ENCODE measurements at regions not wholly inside any gene's neighbourhood (a gene's known extent, or its start where the extent isn't known, plus 50 kb on each side); places are given as distances from the start of the nearest gene placed in this dataset.

- TF ChIP-seq, protein P1, sequence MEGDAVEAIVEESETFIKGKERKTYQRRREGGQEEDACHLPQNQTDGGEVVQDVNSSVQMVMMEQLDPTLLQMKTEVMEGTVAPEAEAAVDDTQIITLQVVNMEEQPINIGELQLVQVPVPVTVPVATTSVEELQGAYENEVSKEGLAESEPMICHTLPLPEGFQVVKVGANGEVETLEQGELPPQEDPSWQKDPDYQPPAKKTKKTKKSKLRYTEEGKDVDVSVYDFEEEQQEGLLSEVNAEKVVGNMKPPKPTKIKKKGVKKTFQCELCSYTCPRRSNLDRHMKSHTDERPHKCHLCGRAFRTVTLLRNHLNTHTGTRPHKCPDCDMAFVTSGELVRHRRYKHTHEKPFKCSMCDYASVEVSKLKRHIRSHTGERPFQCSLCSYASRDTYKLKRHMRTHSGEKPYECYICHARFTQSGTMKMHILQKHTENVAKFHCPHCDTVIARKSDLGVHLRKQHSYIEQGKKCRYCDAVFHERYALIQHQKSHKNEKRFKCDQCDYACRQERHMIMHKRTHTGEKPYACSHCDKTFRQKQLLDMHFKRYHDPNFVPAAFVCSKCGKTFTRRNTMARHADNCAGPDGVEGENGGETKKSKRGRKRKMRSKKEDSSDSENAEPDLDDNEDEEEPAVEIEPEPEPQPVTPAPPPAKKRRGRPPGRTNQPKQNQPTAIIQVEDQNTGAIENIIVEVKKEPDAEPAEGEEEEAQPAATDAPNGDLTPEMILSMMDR (conservative IDR thresholded peaks at IDR 0.05; ENCODE audit: low read depth, low read length) = no peak
- H3K4me3 ChIP-seq (ENCODE audit: low read depth, low read length) = no peak overlapping the region
- DNase-seq (ENCODE audit: low read depth) = no peak
These were observed 233.3 kb upstream of the NFE2L3 start for GRCh38 chr7:25918731-25919130.

DNA sequence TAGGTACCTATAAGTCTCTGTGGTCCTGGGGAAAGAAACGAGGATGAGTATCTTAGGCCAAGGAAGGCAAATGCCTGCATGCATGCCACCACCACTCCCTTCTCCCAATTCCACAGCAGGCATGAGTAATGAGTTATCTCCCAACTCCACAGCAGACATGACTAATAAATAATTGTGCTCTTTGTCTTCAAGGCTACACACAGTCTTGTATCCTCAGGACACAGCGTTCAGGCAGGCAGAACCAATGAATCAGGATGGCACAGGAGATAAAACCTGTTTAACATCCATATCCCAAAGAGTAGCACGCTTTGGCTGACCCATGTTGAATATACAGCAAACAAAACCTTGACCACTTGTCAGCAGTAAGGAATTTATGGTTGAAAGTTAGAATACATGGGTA, 229.7 kb upstream of the NFE2L3 start:
- no peak for DNase-seq (ENCODE audit: low read depth)
- TF ChIP-seq, protein P1 (conservative IDR thresholded peaks at IDR 0.05; ENCODE audit: low read depth, low read length) = no peak
- H3K4me3 ChIP-seq (ENCODE audit: low read depth, low read length) = no peak overlapping the region

DNA sequence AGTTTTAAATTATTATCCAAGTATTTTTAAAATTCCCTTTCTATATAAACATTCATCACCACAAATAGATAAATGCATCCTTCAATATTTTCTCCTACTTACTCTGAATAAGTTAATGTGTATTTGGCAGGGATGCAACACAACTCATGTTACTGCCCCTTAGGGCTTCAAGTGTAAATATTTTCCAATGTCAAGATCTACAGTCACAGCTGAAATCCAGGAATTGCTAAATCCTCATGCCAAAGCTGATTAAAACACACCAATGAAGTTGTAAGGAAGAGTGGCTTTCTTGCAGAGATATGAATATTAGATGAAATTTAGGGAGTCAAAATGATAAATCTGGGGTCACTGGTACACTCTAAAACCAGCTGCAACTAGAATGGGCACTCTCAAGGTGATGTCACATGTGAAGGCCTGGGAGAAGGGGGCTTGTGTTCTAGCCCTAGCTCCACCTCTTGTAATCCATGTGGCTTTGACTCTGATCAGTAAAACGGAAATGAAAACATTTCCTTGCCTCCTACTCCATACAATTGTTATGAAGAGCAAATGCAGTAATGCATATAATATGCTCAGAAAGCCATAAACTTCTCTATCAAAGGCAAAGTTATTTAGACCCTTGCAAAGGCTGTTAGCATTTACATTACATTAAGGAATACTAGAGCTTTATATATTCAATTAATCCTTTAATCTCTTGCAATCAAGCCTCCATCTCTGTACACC, 228.1 kb upstream of the NFE2L3 start:
- DNase-seq (ENCODE audit: low read depth) = no peak
- TF ChIP-seq, protein P1 (conservative IDR thresholded peaks at IDR 0.05; ENCODE audit: low read depth, low read length) = no peak
- no peak overlapping the region for H3K4me3 ChIP-seq (ENCODE audit: low read depth, low read length)

DNA sequence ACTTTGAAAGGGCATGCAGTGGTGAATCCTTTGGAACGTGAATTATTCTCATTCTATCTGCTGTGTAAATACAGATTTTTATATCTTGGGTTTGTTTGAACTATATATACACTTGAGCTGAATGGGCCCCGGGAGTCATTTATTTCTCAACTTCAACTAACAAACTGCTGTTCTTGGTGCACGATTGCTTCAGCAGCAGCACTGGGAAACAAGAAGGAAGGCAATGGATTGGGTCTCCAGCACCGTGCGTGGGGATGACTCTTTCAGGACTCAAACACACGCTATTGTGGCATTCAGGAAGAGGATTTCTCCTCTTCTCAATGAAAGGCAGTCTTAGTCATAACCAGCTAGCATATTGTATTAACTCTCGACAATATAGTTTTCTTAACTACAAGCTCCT, 226.0 kb upstream of the NFE2L3 start:
- H3K4me3 ChIP-seq (ENCODE audit: low read depth, low read length) = no peak overlapping the region
- TF ChIP-seq, protein P1 (conservative IDR thresholded peaks at IDR 0.05; ENCODE audit: low read depth, low read length) = no peak
- DNase-seq (ENCODE audit: low read depth) = peak; percentile 37

GRCh38 chr7:25926451-25926850, 225.5 kb upstream of the NFE2L3 start:
- no peak overlapping the region for H3K4me3 ChIP-seq (ENCODE audit: low read depth, low read length)
- TF ChIP-seq, protein P1 (conservative IDR thresholded peaks at IDR 0.05; ENCODE audit: low read depth, low read length) = no peak
- no peak for DNase-seq (ENCODE audit: low read depth)

DNA sequence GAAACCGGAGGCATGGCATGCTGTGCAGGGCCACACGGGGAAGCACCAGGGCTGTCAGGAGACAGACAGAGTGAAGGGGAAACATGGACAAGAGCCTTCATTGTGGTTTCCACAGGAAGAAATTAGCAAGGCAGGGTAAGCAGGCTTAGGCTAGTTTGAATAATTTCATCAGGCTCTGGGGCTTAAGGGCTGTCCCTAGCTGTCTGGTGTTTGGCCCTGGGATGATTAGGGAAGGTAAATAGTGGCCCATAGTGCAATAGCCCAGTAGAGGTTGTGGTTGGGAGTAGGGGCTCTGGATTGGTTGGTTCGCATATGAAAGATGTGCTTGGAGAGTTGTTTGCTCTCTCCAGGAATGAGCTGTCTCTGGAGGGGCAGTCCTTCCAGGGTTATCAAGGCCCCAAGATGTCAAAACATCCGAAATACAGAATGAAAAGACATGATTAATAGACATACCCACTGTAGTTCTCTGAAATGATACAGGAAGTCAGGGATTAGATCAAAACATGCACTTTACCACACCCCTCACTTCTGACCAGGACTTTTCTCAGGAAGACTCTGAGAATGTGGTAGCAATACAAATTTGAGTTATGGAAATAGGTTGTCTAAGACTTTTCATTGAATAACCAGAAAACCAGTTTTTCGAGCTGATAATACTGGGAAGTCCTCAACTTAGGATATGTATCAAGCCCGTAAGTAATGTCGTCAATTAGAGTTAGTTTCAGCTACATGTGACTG, 224.9 kb upstream of the NFE2L3 start:
- DNase-seq (ENCODE audit: low read depth) = no peak
- H3K4me3 ChIP-seq (ENCODE audit: low read depth, low read length) = no peak overlapping the region
- TF ChIP-seq, protein P1 (conservative IDR thresholded peaks at IDR 0.05; ENCODE audit: low read depth, low read length) = no peak

GRCh38 chr7:25927626-25927978, 224.4 kb upstream of the NFE2L3 start:
- H3K4me3 ChIP-seq (ENCODE audit: low read depth, low read length) = no peak overlapping the region
- DNase-seq (ENCODE audit: low read depth) = no peak
- TF ChIP-seq, protein P1 (conservative IDR thresholded peaks at IDR 0.05; ENCODE audit: low read depth, low read length) = no peak
